Peyer's patch (tissue), 4 donors: ENCODE measurements at regions not wholly inside any gene's neighbourhood (a gene's known extent, or its start where the extent isn't known, plus 50 kb on each side); places are given as distances from the start of the nearest gene placed in this dataset.

Source experiments
- POLR2A ChIP-seq, 2 donors: fragments of 450-650 bp; IDR thresholded peaks; one replicate each; pipeline ENCODE4 v1.5.1; 2017; ENCODE audit warnings: antibody characterized with exemption in 2 of 2, mild to moderate bottlenecking in 2 of 2, moderate library complexity in 2 of 2
- TF ChIP-seq, protein P1 (sequence below), 6 experiments: fragments of 450-650 bp in 4 of 6; fragments of 200-600 bp in 2 of 6; sonication (generic) in 1 of 6; IDR thresholded peaks; one replicate each; pipeline ENCODE4 v1.5.1; 2017 to 2019; ENCODE audit warnings: antibody characterized with exemption in 6 of 6, mild to moderate bottlenecking in 3 of 6, moderate library complexity in 1 of 6

DNA sequence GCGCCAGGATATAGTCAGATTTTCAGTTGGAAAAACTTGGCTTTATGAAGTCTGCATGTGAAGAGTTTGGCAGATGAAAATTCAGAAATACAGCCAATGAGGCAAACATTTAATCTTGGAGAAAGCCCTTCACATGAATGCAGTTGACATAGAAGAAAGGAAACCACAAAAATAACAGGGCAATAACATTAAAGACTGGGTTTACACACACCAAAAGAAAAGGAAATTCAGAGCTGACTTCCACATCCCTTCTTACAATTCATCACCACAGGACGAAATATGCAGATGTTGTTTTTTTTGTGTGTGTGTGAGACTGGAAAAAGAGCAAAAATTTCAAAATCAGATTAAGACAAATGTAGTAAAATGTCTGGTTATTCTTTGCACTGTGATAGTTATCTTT, 69.8 kb upstream of the HEY2 start:
- TF ChIP-seq POLR2A (IDR thresholded peaks at IDR 0.05) = no peak
- TF ChIP-seq, protein P1, sequence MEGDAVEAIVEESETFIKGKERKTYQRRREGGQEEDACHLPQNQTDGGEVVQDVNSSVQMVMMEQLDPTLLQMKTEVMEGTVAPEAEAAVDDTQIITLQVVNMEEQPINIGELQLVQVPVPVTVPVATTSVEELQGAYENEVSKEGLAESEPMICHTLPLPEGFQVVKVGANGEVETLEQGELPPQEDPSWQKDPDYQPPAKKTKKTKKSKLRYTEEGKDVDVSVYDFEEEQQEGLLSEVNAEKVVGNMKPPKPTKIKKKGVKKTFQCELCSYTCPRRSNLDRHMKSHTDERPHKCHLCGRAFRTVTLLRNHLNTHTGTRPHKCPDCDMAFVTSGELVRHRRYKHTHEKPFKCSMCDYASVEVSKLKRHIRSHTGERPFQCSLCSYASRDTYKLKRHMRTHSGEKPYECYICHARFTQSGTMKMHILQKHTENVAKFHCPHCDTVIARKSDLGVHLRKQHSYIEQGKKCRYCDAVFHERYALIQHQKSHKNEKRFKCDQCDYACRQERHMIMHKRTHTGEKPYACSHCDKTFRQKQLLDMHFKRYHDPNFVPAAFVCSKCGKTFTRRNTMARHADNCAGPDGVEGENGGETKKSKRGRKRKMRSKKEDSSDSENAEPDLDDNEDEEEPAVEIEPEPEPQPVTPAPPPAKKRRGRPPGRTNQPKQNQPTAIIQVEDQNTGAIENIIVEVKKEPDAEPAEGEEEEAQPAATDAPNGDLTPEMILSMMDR (IDR thresholded peaks at IDR 0.05) = no peak
